ENCODE measurements at regions not wholly inside any gene's neighbourhood (a gene's known extent, or its start where the extent isn't known, plus 50 kb on each side); places are given as distances from the start of the nearest gene placed in this dataset.
A peak's percentile ranks its signal among the peaks of the same experiment; 100 is the strongest.

- ChIA-PET POLR2A (no interaction called here), CTCF (no interaction called here)
- TF ChIP-seq JAZF1 (CRISPR knock-in tag; IDR thresholded peaks at IDR 0.05) (no peak), AR (CRISPR knock-in tag; IDR thresholded peaks at IDR 0.05) (no peak), ELF4 (CRISPR knock-in tag; IDR thresholded peaks at IDR 0.05; ENCODE audit: low read depth) (no peak), ZNF263 (CRISPR knock-in tag; IDR thresholded peaks at IDR 0.05; ENCODE audit: low read depth) (no peak), ARID4B (CRISPR knock-in tag; IDR thresholded peaks at IDR 0.05; ENCODE audit: borderline replicate concordance) (no peak), SMAD4 (CRISPR knock-in tag; IDR thresholded peaks at IDR 0.05) (no peak), NFE2L1 (CRISPR knock-in tag; IDR thresholded peaks at IDR 0.05) (no peak), PREB (CRISPR knock-in tag; IDR thresholded peaks at IDR 0.05; ENCODE audit: borderline replicate concordance) (no peak)
- TF ChIP-seq, protein P1, sequence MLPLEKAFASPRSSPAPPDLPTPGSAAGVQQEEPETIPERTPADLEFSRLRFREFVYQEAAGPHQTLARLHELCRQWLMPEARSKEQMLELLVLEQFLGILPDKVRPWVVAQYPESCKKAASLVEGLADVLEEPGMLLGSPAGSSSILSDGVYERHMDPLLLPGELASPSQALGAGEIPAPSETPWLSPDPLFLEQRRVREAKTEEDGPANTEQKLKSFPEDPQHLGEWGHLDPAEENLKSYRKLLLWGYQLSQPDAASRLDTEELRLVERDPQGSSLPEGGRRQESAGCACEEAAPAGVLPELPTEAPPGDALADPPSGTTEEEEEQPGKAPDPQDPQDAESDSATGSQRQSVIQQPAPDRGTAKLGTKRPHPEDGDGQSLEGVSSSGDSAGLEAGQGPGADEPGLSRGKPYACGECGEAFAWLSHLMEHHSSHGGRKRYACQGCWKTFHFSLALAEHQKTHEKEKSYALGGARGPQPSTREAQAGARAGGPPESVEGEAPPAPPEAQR (CRISPR knock-in tag; IDR thresholded peaks at IDR 0.05), result no peak
- H3K27ac Mint-ChIP-seq, result no peak overlapping the region
- ATAC-seq (peak; percentile 90), DNase-seq (ENCODE audit: low spot score) (peak; percentile 33)
- no peaks in the 10 kb centered on the region for H3K36me3 Mint-ChIP-seq
- no peaks in the 10 kb centered on the region for H3K27me3 Mint-ChIP-seq (ENCODE audit: low read depth)
- peaks cover 8% of the 10 kb centered on the region; the same call in 1 of the 2 replicates for H3K9me3 Mint-ChIP-seq
- no peak overlapping the region for H3K4me3 Mint-ChIP-seq
- H3K4me1 Mint-ChIP-seq, result peaks cover 19% of the 10 kb centered on the region
These were observed 283.7 kb downstream of the TEX29 start for GRCh38 chr13:111604097-111604496.

GRCh38 chr13:111608556-111608955, 288.1 kb downstream of the TEX29 start:
- Mint-ChIP-seq H3K27ac (no peak overlapping the region), H3K36me3 (no peaks in the 10 kb centered on the region), H3K9me3 (peaks cover 8% of the 10 kb centered on the region; the same call in 1 of the 2 replicates), H3K4me3 (no peak overlapping the region), H3K4me1 (peaks cover 6% of the 10 kb centered on the region), H3K27me3 (ENCODE audit: low read depth) (no peaks in the 10 kb centered on the region)
- ATAC-seq (no peak), DNase-seq (ENCODE audit: low spot score) (no peak)
- ChIA-PET CTCF (no interaction called here), POLR2A (no interaction called here)
- no peak for TF ChIP-seq ZNF512 (CRISPR knock-in tag; IDR thresholded peaks at IDR 0.05; ENCODE audit: borderline replicate concordance)
- TF ChIP-seq FOXP1 (CRISPR knock-in tag; IDR thresholded peaks at IDR 0.05; ENCODE audit: borderline replicate concordance), result no peak
- TF ChIP-seq ZNF416 (CRISPR knock-in tag; IDR thresholded peaks at IDR 0.05), result no peak
- no peak for TF ChIP-seq NFE2L1 (CRISPR knock-in tag; IDR thresholded peaks at IDR 0.05)
- no peak for TF ChIP-seq PRRX2 (CRISPR knock-in tag; IDR thresholded peaks at IDR 0.05)
- no peak for TF ChIP-seq ZNF671 (CRISPR knock-in tag; IDR thresholded peaks at IDR 0.05)
- no peak for TF ChIP-seq NR1H2 (CRISPR knock-in tag; IDR thresholded peaks at IDR 0.05)
- no peak for TF ChIP-seq E2F5 (CRISPR knock-in tag; IDR thresholded peaks at IDR 0.05)
- TF ChIP-seq, protein P2, sequence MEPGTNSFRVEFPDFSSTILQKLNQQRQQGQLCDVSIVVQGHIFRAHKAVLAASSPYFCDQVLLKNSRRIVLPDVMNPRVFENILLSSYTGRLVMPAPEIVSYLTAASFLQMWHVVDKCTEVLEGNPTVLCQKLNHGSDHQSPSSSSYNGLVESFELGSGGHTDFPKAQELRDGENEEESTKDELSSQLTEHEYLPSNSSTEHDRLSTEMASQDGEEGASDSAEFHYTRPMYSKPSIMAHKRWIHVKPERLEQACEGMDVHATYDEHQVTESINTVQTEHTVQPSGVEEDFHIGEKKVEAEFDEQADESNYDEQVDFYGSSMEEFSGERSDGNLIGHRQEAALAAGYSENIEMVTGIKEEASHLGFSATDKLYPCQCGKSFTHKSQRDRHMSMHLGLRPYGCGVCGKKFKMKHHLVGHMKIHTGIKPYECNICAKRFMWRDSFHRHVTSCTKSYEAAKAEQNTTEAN (CRISPR knock-in tag; IDR thresholded peaks at IDR 0.05), result no peak

Data from WTC11 (cell line).